SKM-1 (cell line): ENCODE measurements at regions not wholly inside any gene's neighbourhood (a gene's known extent, or its start where the extent isn't known, plus 50 kb on each side); places are given as distances from the start of the nearest gene placed in this dataset.
"Not testable (repeated sequence)": the region's sequence is repeated elsewhere in the genome, so short reads cannot be mapped to it uniquely, and the experiment has no call there.

Experiments used
- DNase-seq: peaks from one replicate; lab custom pipeline; 2025; ENCODE audit not compliant: unreplicated experiment; lab: John Stamatoyannopoulos, UW

- no peak for DNase-seq
Measured at GRCh38 chr12:38384816-38385378, 68.3 kb downstream of the ALG10B start.

- DNase-seq = no peak
Measured at GRCh38 chr12:38385486-38385885, 68.9 kb downstream of the ALG10B start.

DNA sequence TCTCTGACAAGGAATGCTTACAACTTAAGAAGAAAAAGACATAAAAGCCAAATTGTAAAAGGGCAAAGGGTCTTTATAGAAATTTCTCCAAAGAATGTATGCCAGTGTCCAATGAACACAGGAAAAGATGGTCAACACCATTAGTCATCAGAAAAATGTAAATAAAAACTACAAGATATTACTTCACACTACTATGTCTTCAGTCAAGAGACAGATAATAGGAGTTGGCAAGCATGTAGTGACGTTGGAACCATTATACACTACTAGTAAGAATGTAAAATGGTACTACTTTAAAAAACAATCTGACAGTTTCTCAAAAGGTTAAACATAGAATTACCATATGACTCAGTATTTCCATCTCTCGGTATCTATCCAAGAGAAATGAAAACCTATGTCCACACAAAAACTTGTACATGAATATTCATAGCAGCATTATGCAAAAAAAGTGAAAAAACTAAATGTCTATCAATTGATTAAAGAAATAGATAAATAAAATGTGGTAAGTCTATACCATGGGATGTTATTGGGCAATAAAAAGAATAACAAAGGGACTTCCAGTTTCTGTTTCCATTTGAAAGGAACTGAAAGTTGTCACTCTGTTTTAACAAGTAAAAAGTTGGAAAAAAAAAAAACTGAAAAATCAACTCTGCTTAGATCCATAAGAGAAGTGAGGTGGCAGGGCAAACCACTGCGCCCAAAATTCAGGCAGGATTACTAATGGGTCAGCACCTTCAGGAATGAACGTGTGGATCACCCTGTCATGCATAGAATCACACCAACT lies 69.8 kb downstream of the ALG10B start:
- DNase-seq = no peak

GRCh38 chr12:38389614-38390013 lies 73.0 kb downstream of the ALG10B start:
- no peak for DNase-seq

GRCh38 chr12:38391007-38391406 lies 74.4 kb downstream of the ALG10B start:
- no peak for DNase-seq

DNA sequence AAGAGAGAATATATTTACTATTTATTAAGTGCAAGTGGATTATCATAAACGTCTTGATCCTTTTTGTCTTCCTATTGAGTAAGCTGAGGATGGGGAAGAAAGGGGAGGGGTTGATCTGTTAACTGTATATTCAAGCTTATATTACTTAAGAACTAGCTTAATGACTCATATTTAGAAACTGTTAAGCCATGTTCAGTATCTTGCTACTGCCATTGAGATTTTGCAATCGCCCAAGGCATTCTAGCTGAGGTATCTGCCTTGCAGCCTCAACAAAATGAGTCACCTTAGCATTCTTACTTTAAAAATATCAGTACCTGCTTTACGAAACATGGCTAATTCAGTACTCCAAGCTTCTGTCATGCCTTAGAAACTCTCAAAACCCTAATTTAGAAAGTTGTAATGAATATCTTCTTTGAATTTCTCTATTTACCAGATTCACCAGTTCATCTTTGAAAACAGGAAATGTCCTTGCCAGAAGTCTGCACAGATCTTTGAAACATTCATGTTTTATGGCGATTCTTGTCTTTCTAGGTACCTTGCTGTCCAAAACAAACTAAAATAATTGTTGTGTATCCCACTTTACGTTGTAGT lies 76.1 kb downstream of the ALG10B start:
- peak; percentile 41 for DNase-seq

DNA sequence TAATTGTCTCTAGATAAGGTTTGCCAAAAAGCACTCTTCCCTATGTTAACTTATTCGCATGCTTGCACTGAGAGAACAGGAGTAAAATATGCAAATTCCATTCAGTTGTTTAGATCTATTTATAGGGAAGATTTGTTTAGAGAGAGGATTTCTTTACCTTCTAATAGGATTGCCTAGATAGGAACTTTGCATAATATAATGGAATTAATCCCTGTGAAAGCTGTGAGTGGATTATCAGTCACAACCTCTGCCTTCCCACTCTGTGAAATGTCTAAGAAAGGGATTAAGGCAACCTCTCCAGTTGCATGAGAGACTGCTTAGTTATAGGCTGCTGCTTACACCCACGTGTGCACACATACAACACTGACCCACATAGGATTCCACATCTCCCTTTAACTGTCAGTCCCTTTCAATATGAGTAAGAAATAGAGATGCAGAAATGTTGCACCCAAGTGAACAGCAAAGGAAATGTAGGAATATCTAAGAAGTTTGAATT lies 83.2 kb downstream of the ALG10B start:
- DNase-seq = no peak

DNA sequence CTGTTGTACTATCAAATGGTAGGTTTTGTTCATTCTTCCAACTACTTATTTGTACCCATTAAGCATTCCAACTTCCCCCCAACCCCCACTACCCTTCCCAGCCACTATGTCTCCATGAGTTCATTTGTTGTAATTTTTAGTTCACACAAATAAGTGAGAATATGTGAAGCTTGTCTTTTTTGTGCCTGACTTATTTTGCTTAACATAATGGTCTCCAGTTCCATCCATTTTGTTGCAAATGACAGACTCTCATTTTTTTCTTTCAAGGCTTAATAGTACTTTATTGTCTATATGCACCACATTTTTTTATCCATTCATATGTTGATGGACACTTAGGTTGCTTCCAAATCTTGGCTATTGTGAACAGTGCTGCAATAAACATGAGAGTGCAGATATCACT lies 86.2 kb downstream of the ALG10B start:
- no peak for DNase-seq

GRCh38 chr12:38409511-38409910 lies 92.9 kb downstream of the ALG10B start:
- no peak for DNase-seq

DNA sequence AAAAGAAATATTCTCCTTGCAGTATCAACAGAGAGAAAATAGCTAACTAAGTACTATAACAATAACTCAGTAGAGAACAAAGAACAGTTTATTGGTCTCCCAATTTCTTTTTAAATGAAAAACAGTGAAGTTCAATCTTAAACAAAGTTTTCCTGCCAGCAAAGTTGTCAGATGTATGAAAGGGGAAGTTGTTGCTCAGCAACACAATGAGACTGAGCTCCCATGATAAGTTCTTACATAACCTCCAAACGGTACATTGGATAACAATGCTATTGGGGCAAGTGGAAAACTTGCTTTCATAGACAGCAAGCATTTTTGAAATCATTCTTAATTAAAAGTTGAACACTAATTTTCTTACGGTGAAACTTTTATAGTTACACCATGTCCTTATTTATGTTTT lies 94.9 kb downstream of the ALG10B start:
- DNase-seq = peak; percentile 2

DNA sequence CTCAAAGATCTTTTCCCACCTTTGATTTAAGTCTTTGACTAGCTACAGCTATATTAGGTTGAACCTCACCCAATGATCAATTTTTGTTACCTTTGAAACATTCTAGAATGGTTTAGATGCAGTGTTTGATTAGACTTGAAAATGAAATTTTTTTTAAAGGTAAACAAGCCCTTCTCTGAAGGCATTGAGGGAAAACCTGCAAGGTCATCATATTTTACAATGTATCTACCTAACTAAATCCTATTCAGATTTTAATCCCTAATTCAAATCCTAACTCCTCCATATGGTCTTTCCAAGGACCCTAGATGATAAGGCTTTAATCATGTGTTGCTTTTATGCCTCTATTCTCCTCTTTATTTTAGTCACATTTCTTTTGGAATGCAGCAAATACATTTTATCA lies 95.4 kb downstream of the ALG10B start:
- DNase-seq = no peak

DNA sequence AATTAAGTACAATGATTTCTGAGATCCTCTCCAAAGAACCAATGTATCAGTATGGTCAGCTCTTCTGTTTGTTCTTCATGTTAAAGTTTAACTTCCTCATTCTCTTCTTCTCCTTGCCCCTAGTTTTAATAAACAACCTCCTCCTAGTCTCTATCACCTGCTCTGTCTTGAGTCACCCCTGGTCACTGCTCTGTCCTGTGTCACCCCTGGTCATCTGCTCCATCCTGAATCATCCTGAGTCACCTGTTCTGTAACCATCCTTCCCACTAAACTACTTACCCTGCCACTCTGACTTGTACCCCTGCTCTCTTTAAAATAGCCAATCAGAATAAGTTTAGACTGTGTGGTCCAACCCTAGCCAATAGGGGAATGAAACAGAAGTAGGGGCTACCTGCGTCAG lies 100.5 kb downstream of the ALG10B start:
- DNase-seq = no peak

DNA sequence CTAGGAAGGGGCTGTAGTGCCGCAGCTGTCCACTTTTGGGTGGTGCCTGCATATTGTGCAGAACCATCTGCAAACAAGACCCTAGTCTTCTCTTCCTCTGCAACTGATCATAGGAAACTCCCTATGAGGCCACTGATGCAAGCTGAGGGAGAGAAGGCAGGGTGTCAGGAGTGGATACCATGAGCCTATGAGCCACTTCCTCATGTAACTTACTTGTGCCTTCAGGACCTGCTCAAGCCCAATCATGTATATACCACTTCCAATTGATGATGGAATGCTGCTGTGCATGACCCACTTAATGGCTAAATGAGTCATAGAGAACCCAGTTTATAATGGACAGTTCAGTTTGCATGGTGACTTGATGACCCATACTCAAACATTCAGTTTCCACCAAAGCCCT lies 107.9 kb downstream of the ALG10B start:
- DNase-seq = no peak

DNA sequence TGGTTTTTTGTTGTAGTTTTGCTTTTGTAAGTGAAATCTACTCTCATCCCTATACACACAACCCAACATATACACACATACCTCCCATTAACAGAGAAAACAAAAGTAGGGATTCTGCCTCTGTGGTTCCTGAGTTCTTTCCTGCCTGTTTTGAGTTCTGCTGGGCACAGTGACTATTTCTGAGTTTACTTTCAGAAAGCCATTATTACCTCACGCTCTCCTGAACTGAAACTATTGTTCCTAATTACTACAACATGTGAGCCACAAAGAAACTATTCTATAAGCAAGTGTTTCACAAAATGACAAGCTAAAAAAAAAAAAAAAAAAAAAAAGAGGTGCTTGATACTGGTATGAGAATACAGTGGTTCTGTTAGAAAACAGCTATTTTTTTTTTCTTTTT lies 110.9 kb downstream of the ALG10B start:
- DNase-seq = no peak

DNA sequence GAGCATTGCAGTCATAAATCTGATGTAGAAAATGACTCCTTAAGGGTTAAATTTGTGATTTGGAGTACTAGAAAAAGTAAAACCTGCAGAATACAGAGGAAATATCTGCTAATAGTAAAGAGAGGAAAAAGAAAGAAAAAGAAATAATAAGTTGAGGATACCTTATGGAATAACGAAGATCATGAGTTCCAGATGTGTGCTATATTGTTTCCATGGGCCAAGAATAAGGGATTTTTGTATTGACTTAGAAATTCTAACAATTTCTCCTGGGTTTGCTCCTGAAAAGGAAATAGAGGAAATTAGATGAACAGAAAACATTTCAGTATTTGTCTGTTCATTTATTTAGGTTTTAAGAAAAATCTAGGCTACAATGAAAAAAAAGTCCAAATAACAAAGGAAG lies 115.3 kb downstream of the ALG10B start:
- no peak for DNase-seq

GRCh38 chr12:38441871-38442281 lies 125.3 kb downstream of the ALG10B start:
- not testable (repeated sequence) for DNase-seq

DNA sequence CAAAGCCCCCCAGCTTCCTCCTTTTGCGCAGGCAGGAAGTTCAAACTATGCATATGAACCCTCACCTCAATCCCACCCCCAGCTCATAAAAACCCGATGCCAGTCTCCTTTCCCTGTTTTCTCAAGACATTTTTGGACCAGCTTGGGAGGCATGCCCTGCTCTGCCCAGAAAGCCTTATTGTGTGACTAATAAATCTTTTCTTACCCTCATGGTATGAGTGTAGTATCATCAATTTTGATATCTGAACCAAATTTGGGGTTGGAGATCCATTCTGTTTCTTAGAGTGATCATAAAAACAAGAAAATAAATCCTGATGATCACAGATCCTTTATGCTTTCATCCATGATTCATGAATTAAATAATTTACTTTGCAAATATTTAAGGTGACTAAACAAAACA lies 128.5 kb downstream of the ALG10B start:
- DNase-seq = no peak

GRCh38 chr12:38448991-38449390 lies 132.4 kb downstream of the ALG10B start:
- no peak for DNase-seq

DNA sequence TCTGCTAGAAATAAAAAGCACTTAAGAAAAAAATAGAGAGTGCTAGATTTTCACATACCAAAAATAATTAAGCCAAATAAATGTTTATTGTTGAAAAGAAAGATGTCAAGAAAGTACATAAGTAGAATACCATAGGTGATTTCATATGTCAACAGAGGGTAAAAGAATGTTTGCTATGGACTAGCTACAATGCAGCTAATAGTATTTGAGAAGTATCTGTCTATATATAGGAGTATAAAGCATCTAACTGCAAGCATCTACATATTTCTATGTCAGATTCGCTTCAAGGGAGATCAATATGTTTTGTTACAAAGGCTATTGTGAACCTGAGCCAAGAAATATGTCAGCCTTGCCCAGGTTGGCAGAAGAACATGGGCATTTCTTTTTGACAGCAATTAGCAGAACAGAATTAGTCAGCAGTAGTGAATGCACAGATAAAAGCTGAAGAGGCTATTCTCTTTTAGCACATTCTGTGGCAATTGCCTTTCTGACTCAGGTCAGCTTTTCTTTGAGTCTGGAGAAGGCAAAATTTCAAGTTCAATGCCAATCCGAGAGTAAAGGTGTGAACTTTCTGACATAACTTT lies 140.1 kb downstream of the ALG10B start:
- DNase-seq = no peak

DNA sequence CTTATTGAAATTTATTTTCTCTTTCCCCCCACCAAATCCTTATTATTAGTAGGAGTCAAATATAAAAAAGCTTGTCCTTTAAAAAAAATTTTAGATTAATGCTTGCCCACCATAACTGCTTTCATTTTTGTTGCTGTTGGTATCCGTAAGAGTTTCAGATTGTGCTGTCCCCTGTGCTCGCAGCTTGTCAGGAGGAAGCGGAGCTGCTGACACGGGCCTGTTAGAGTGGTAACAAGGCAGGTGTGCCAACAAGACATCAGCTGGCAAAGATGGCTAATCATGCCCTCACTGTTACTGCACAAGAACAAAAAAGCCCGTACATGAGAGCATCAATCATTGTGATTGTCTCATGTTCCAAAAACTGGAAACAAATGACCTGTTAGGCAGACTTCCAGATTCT lies 148.4 kb downstream of the ALG10B start:
- no peak for DNase-seq

GRCh38 chr12:38469715-38470114 lies 153.1 kb downstream of the ALG10B start:
- DNase-seq = no peak
